HG02938 (cell line): ENCODE measurements at regions not wholly inside any gene's neighbourhood (a gene's known extent, or its start where the extent isn't known, plus 50 kb on each side); places are given as distances from the start of the nearest gene placed in this dataset.

ENCODE experiments used
- ATAC-seq: cut with Tn5 transposase; IDR thresholded peaks from one replicate; pipeline ENCODE4 v1.9.1; 2021; ENCODE audit warnings: mild to moderate bottlenecking, moderate library complexity; ENCODE audit not compliant: unreplicated experiment

GRCh38 chr9:89790542-89791109, 185.8 kb downstream of the GADD45G start:
- no peak for ATAC-seq

GRCh38 chr9:89791754-89792153, 186.9 kb downstream of the GADD45G start:
- ATAC-seq, result no peak

- no peak for ATAC-seq
These were observed 187.6 kb downstream of the GADD45G start for GRCh38 chr9:89792189-89793123.

GRCh38 chr9:89793124-89793495, 188.3 kb downstream of the GADD45G start:
- ATAC-seq, result no peak

DNA sequence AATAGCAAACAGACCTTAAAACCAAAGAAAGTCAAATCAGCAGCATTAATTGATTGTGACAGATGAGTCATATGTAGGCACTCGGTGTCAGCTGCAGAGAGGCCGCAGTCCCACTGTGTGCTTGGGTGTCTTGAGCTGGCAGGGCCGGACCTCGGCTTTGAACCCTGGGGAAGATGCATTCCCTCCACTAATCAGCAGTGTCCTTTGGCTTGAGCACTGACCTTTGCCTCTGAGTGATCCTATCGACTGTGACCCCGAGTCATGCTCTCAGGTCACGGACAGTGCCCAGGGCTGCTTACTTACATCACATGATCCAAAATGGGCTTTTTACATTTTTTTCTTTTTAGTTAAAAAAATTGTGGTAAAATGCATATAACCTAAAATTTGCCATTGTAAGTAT, 188.7 kb downstream of the GADD45G start:
- no peak for ATAC-seq

DNA sequence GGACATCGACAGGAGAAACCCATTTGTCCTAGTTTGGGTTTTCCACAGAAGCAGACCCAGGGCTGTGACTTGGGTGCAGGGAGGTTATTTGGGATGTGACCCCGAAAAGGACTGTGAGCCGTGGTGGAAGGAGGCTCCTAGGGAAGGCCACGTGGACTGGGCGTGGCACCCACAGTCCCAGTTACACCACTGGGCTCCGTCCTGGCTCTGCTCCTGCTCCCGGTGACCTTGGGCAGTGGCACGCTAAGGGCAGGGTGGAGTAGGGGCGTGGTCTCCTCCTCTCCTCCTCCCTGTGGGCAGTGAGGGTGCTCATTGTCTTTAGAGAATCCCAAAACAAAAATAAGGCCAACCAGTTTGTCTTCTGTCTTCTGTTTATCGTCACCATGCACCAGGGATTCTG, 190.1 kb downstream of the GADD45G start:
- no peak for ATAC-seq

DNA sequence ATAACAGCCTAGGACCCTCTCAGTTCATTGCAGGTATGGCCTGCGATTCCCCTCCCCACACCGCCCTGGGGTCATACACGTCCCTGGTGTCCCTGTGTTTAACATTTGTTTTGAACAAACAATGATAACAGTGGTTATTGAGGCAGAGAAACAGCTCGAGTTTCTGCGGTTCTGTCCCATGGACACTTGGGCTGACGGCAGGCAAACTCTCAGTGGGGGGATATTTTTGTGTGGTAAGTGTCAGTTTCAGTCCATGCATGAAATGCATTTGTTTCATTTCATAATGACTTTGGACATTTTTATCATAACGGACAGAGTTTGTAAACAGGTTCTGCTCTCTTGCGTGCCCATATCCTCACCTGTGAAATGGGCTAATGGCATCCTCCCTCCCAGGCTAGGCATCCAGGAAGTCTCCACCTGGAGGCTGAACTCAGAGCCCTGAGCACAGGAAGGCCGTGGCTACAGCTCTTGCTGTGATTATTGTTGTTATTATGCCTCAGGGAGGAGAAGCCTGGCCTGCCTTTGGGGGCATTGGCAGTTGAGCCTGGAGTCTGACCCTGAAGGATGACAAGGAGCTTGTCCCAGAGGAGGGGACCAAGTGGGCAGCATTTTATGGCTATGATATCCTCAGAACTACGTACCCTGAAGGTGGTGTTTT, 190.9 kb downstream of the GADD45G start:
- no peak for ATAC-seq

DNA sequence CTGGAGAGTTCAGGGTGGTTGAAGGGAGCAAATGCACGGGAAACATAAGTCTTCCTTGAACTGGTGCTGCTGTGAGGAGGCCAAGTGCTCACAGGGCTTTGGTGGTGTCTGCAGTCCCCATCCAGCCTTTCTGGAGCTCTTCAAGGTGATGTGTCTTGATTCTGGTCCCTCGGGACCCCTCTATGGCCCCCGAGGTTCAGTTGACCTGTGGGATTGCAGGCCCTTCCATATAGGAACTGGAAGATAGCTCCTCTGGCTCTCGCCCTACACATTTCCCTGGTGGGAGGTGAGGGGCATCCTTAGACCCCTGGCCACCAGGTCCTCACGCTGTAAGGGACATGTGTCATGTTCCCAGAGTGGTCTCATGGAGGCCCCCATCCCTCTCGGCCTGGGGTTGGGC, 191.8 kb downstream of the GADD45G start:
- ATAC-seq, result no peak

DNA sequence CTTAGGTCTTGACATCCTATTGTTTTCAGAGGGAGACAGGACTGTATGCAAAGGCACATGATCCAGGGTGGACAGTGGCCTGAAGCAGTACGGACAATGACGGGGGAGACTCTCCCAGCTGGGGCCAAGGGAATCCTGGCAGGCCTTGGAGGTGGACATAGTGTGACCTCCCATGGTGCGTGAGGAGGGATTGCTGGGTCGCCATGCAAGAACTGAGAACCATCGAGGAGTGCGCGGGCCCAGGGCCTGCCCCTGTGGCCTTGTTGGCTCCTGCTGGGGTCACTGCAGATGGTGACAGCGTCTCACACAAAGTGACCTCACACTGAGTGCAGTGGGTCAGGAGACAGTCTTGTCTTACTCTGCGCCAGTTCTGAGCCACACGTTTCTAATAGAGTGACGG, 192.4 kb downstream of the GADD45G start:
- no peak for ATAC-seq

DNA sequence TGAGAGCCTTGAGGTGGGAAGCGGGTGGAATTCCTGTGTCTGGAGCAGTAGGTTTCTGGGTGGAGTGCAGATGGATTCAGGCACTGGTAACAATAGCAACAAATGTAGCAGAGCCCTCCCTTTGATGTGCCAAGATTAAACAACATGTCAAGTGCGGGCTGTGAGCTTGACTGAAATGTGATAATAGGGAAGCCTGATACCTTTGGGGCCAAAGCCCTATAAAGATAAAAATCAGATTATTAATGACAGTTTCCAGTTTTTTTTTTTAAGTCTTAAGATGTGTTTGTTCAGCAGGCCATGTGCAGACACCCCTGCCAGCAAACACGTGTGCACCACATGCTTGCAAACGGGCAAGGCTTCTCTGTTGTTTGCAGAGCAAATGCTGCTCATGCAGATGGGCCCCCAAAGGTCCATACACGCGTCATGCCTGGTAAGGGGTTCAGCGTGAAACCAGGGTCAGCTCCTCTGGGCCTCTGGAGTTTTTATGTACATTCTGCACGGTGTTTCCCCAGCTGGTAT, 193.2 kb downstream of the GADD45G start:
- ATAC-seq, result no peak

DNA sequence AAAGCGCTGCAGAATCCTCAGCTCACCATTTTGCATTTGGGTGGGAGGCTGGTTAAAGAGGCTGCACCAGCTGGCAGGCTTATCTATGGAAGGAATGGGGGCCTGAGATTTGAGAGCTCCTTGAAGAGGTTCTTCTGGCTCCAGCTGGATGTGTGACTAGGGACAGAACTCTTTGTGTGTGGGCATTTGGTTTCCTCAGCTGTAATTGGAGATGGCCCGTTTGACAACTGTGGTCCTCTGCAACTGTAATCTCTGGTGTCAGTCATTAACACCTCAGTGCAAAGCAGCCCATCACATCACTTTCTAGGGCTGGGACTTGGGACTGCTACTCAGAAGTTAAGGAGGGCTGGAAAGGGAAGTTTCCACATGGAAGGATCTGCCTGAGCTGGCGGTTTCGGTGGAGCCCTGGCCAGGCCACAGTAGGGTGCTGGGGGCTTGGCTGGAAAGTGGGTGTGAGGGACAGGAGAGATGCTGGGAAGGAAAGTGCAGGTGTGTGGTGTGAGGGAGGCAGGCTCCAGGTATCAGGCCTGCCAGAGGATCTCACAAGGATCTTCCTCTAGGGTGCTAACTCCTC, 193.8 kb downstream of the GADD45G start:
- ATAC-seq, result no peak

- ATAC-seq, result no peak
These were observed 194.4 kb downstream of the GADD45G start for GRCh38 chr9:89799221-89799620.

GRCh38 chr9:89799766-89800165, 195.0 kb downstream of the GADD45G start:
- ATAC-seq, result no peak

DNA sequence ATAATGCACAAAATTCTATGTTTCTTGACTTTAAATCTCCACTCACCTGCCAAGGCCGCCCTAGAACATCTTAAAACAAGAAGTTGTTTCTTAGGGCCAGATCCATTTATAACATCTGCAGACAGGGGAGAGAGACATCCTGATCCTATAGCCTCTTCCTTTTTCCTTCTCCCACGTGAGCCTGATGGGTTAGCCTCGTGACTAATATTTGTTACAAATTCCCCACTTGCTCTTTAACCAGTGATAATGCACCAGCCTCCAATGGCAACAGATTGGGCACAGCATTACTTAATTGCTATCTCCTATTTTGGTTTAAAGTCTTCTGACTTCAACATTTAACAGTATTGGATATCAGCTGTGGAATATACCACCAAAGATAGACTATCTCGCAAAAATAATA, 196.5 kb downstream of the GADD45G start:
- ATAC-seq, result no peak

- ATAC-seq, result no peak
These were observed 197.2 kb downstream of the GADD45G start for GRCh38 chr9:89801742-89802670.

- ATAC-seq, result no peak
These were observed 198.1 kb downstream of the GADD45G start for GRCh38 chr9:89802781-89803355.

- no peak for ATAC-seq
These were observed 198.6 kb downstream of the GADD45G start for GRCh38 chr9:89803403-89803802.

GRCh38 chr9:89804766-89805531, 200.1 kb downstream of the GADD45G start:
- no peak for ATAC-seq

DNA sequence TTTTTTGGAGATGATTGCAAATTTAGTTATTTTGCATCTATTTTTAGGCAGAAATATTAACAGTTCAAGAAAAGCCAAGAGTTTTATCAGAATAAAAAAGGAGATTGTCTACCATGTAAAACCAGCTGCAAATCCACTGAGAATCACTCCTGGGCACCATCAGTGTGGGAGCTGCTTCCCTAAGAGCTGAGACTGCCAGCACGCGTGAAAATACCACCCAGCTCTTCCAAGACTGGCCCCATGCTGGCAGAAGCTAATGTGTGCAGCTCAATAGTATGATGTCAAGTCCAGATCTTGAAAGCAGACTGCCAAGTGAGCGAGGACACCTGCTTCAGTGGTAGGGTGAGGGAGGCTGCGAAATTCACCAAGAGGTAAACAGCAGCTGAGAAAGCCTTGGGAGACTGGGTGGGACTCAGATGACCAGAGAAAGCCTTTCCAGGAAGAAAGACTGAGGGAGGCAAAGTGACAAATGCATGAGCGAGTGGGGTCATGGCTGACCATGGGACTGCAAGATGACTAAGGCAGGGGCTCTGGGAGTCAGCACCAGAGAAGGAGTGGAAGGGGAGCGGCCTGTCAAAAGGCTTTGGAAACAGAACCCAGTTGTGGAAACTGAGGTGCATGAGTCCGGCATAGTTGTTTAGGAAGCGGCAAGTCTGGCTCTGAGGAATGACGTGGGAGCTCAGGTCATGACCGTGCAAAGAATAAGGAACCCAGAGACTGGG, 200.9 kb downstream of the GADD45G start:
- ATAC-seq, result no peak
